Endothelial cell of umbilical vein (primary cell): ENCODE measurements at regions not wholly inside any gene's neighbourhood (a gene's known extent, or its start where the extent isn't known, plus 50 kb on each side); places are given as distances from the start of the nearest gene placed in this dataset.

Experiments
- BruUV-seq: library from RNA; stranded (reverse); fragments of 400-500 nt; replicated peaks from 2 replicates; lab custom pipeline; 2021; lab: Mats Ljungman, UMichigan
- CTCF ChIA-PET: fragments of 300-600, 350-600 bp; sonication (Branson Sonifier 250); formaldehyde crosslinking; loops from one replicate; lab custom pipeline; 2021; ENCODE audit warnings: antibody characterized with exemption, inconsistent platforms; lab: Charles Lee
- POLR2A ChIA-PET: fragments of 300-600, 350-600 bp; sonication (Branson Sonifier 250); formaldehyde crosslinking; loops from one replicate; lab custom pipeline; 2021; ENCODE audit warnings: antibody characterized with exemption, inconsistent platforms; lab: Charles Lee
- DNase-seq: peaks from one replicate; pipeline ENCODE4 v3.0.0-alpha.2; 2011; ENCODE audit warnings: low read depth, low spot score
- FAIRE-seq: peaks from 2 replicates; lab custom pipeline; 2011; peaks lifted over from hg19 to GRCh38; lab: Jason Lieb, UNC
- H2AFZ ChIP-seq: 2 replicates; pipeline ENCODE4 v1.6.0; 2012; ENCODE audit warnings: low read depth, low read length, control low read depth, inconsistent platforms
- H3K27ac ChIP-seq: 2 replicates; pipeline ENCODE4 v1.5.1; 2011; ENCODE audit warnings: low read depth, mild to moderate bottlenecking, control low read depth, low read length, moderate library complexity; ENCODE audit not compliant: insufficient read depth
- H3K27me3 ChIP-seq, 2 experiments: 2 replicates each; pipeline versions ENCODE4 v1.6.0 to v1.6.1; 2011; ENCODE audit warnings: low read length in 2 of 2, mixed read lengths in 1 of 2; ENCODE audit not compliant: control insufficient read depth in 2 of 2, insufficient read depth in 2 of 2
- H3K36me3 ChIP-seq, 2 experiments: 2 replicates in 1 of 2; 3 replicates in 1 of 2; pipeline ENCODE4 v1.5.1; 2011; ENCODE audit warnings: low read length in 2 of 2, mild to moderate bottlenecking in 1 of 2, moderate library complexity in 1 of 2; ENCODE audit not compliant: control insufficient read depth in 2 of 2, insufficient read depth in 2 of 2; ENCODE audit errors: extremely low read depth in 1 of 2
- H3K4me1 ChIP-seq: 3 replicates; pipeline ENCODE4 v1.5.1; 2011; ENCODE audit warnings: mild to moderate bottlenecking, low read length; ENCODE audit not compliant: control insufficient read depth, insufficient read depth; ENCODE audit errors: extremely low read depth
- H3K4me2 ChIP-seq: 2 replicates; pipeline ENCODE4 v1.6.1; 2011; ENCODE audit warnings: low read length, control low read depth, mixed read lengths; ENCODE audit not compliant: insufficient read depth
- H3K4me3 ChIP-seq, 3 experiments: fragments of 200-600 bp in 1 of 3; sonication (generic), shearing (Covaris generic) in 1 of 3; replicated peaks in 1 of 3; 2 replicates each; pipeline ENCODE4 v1.5.1; 2011 to 2016; ENCODE audit warnings: control low read depth in 3 of 3, low read length in 3 of 3, mild to moderate bottlenecking in 2 of 3, inconsistent platforms in 1 of 3, low read depth in 1 of 3, moderate library complexity in 1 of 3; ENCODE audit not compliant: insufficient read depth in 1 of 3
- H3K79me2 ChIP-seq: 2 replicates; pipeline ENCODE4 v1.6.0; 2012; ENCODE audit warnings: low read length, inconsistent platforms; ENCODE audit not compliant: control insufficient read depth, insufficient read depth
- H3K9ac ChIP-seq: replicated peaks from 2 replicates; pipeline ENCODE3; 2011; ENCODE audit warnings: low read length, control low read depth; ENCODE audit not compliant: insufficient read depth; ENCODE audit errors: extremely low read depth
- H3K9me1 ChIP-seq: replicated peaks from 3 replicates; pipeline ENCODE4 v1.6.0; 2011; ENCODE audit warnings: mild to moderate bottlenecking, low read length; ENCODE audit not compliant: control insufficient read depth, insufficient read depth; ENCODE audit errors: extremely low read depth
- H3K9me3 ChIP-seq: replicated peaks from 2 replicates; pipeline ENCODE4 v1.5.1; 2012; ENCODE audit warnings: low read length, inconsistent platforms; ENCODE audit not compliant: control insufficient read depth, insufficient read depth
- H4K20me1 ChIP-seq: replicated peaks from 2 replicates; pipeline ENCODE3; 2011; ENCODE audit warnings: mild to moderate bottlenecking, low read length; ENCODE audit not compliant: control insufficient read depth, insufficient read depth; ENCODE audit errors: extremely low read depth
- CTCF ChIP-seq, 2 donors: IDR thresholded peaks; 1 replicate in 1 of 2; 2 replicates in 1 of 2; pipeline ENCODE4 v1.5.1; 2011; ENCODE audit warnings: low read length in 2 of 2, mild to moderate bottlenecking in 2 of 2, moderate library complexity in 2 of 2, control low read depth in 1 of 2, inconsistent platforms in 1 of 2, low read depth in 1 of 2; ENCODE audit not compliant: insufficient read depth in 1 of 2; ENCODE audit errors: extremely low read depth in 1 of 2
- EZH2 ChIP-seq: IDR thresholded peaks from 2 replicates; pipeline ENCODE4 v1.6.1; 2012; ENCODE audit warnings: borderline replicate concordance, low read depth, mild to moderate bottlenecking, moderate library complexity, low read length, inconsistent platforms; ENCODE audit not compliant: severe bottlenecking
- FOS ChIP-seq: IDR thresholded peaks from 2 replicates; pipeline ENCODE4 v1.6.1; 2011; ENCODE audit warnings: mild to moderate bottlenecking, low read length, moderate library complexity, borderline replicate concordance; ENCODE audit not compliant: insufficient read depth
- GATA2 ChIP-seq: IDR thresholded peaks from 2 replicates; pipeline ENCODE4 v1.7.0; 2011; ENCODE audit warnings: low read depth, mild to moderate bottlenecking, moderate library complexity, mixed read lengths, low read length; ENCODE audit not compliant: insufficient read length, insufficient read depth
- JUN ChIP-seq: IDR thresholded peaks from 2 replicates; pipeline ENCODE4 v1.6.1; 2011; ENCODE audit warnings: borderline replicate concordance, low read depth; ENCODE audit not compliant: insufficient read length, insufficient read depth
- MYC ChIP-seq: IDR thresholded peaks from one replicate; pipeline ENCODE4 v1.6.1; 2011; ENCODE audit warnings: mild to moderate bottlenecking, low read depth, low read length
- POLR2A ChIP-seq: IDR thresholded peaks from 2 replicates; pipeline ENCODE4 v1.6.1; 2012; ENCODE audit warnings: low read depth, mild to moderate bottlenecking, control low read depth, low read length
- POLR2AphosphoS5 ChIP-seq: IDR thresholded peaks from 2 replicates; pipeline ENCODE4 v1.6.1; 2012; ENCODE audit warnings: low read depth, mild to moderate bottlenecking, control low read depth, low read length, moderate library complexity; ENCODE audit not compliant: insufficient read depth
- dilution Hi-C: fragments of 300-500 bp; cut with MboI; formaldehyde crosslinking; loops from one replicate; pipeline ENCODE4 v1.15.0; 2019; ENCODE audit warnings: low sequenced_read_pairs; ENCODE audit not compliant: extremely low pct_ligation_motif_present
- intact Hi-C: fragments of 100-400 bp; cut with micrococcal nuclease; formaldehyde crosslinking; loops from one replicate; pipeline ENCODE4 v1.10.0; 2022
- TF ChIP-seq, protein P1 (sequence below): IDR thresholded peaks from 2 replicates; pipeline ENCODE4 v1.6.1; 2011; ENCODE audit not compliant: insufficient read depth, insufficient read length

DNA sequence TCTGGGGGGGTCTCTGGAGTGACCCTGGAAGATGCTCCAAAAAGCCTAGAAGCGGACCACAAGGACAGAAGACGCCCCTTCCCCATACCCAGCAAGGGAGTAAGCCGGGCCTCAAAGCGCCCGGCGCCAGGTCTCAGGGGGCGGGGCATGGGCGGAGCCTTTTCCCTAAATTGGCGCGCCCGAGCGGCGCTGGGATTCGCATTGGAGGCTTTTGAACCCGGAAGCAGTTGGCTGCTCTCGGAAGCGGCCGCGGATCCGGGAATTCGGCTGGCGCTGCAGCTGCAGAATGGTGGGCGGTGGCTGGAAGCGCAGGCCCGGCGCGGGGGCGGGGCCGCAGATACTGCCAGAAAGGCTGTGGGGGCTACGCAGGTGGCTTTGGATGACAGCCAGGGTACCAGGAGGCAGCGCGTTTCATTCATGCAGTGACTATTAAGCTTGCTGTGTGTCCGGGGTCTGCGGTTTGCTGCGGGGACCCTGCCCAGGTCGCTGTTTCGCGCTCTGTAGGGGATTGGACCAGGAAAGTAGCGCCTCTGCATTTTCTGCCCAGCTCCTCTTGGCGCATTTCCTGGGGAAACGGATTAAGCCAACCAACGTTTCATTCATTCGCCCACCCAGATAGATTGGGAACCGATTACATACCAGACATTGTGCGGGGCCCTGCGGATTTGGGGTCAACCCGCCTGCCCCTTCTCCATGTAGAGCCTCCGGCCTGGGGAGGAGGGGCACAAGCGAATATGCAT, 83.0 kb upstream of the FREM1 start:
- TSS peak; percentile 92 for BruUV-seq
- FAIRE-seq (peak; percentile 87), DNase-seq (peak; percentile 84)
- no peaks in the 10 kb centered on the region for H3K27me3 ChIP-seq
- ChIA-PET POLR2A (no interaction called here), CTCF (no interaction called here)
- peak overlapping the region; percentile 77 for H3K4me2 ChIP-seq
- H3K9me1 ChIP-seq, result no peaks in the 10 kb centered on the region
- H3K36me3 ChIP-seq, result no peaks in the 10 kb centered on the region
- H3K9me3 ChIP-seq, result no peaks in the 10 kb centered on the region
- H4K20me1 ChIP-seq, result no peaks in the 10 kb centered on the region
- no peaks in the 10 kb centered on the region for H3K79me2 ChIP-seq
- dilution Hi-C loops (no loop called here), intact Hi-C loops (loop anchor here (1.0 to 10.0 kb wide), 4 partner anchors 79 to 429 kb away; partner anchors contain the start of gene SNAPC3)
- peak overlapping the region; percentile 91 for H2AFZ ChIP-seq
- peak overlapping the region; percentile 85 for H3K9ac ChIP-seq
- peak overlapping the region; percentile 33 to 69 (median 45) for H3K4me3 ChIP-seq
- TF ChIP-seq GATA2 (peak; percentile 37), POLR2AphosphoS5 (peak; percentile 64), EZH2 (no peak), MYC (no peak), JUN (no peak), POLR2A (peak; percentile 62), CTCF (IDR thresholded peaks at IDR 0.05; ENCODE audit: extremely low read depth in 1 of 2, insufficient read depth in 1 of 2, low read depth in 1 of 2, low read length in 2 of 2) (no peak), FOS (no peak)
- TF ChIP-seq, protein P1, sequence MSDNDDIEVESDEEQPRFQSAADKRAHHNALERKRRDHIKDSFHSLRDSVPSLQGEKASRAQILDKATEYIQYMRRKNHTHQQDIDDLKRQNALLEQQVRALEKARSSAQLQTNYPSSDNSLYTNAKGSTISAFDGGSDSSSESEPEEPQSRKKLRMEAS, result no peak
- peaks cover 15% of the 10 kb centered on the region for H3K4me1 ChIP-seq
- H3K27ac ChIP-seq, result peak overlapping the region; percentile 88
